HCT116 (cell line): ENCODE measurements at regions not wholly inside any gene's neighbourhood (a gene's known extent, or its start where the extent isn't known, plus 50 kb on each side); places are given as distances from the start of the nearest gene placed in this dataset.

Experiments used
- ATAC-seq: fragments of 200-7000 bp; cut with Tn5 transposase; 2 replicates; pipeline ENCODE4 v1.9.1; 2020; ENCODE audit warnings: mild to moderate bottlenecking, moderate library complexity
- BruUV-seq: library from RNA; stranded (reverse); fragments of 400-500 nt; replicated peaks from 2 replicates; lab custom pipeline; 2021; lab: Mats Ljungman, UMichigan
- CTCF ChIA-PET: fragments of 300-600 bp; sonication (Branson Sonifier 250); formaldehyde crosslinking; loops from one replicate; lab custom pipeline; 2021; ENCODE audit warnings: antibody characterized with exemption; lab: Charles Lee
- POLR2A ChIA-PET: fragments of 300-600, 350-600 bp; sonication (Branson Sonifier 250); formaldehyde crosslinking; loops from one replicate; lab custom pipeline; 2021; ENCODE audit warnings: antibody characterized with exemption; lab: Charles Lee
- RAD21 ChIA-PET, 2 experiments: fragments of 300-600 bp; sonication (Branson Sonifier 250); formaldehyde crosslinking; loops; one replicate each; lab custom pipeline; 2023; ENCODE audit warnings: low total read pairs in 2 of 2; ENCODE audit not compliant: uncharacterized antibody in 2 of 2, unreplicated experiment in 2 of 2, low non-redundant PET in 1 of 2; lab: Charles Lee
- DNase-seq: peaks from one replicate; pipeline ENCODE4 v3.0.0-alpha.2; 2010; ENCODE audit warnings: low read depth, low spot score
- H2AFZ ChIP-seq: fragments of 200-600 bp; shearing (Covaris generic), sonication (generic); 2 replicates; pipeline ENCODE4 v1.6.1; 2017; ENCODE audit warnings: low read depth, mixed run types, mixed read lengths, antibody characterized with exemption, low read length; ENCODE audit not compliant: poor library complexity, severe bottlenecking
- H3K27ac ChIP-seq: 2 replicates; pipeline ENCODE4 v1.5.1; 2012; ENCODE audit warnings: low read depth, low read length
- H3K27me3 ChIP-seq: fragments of 200-600 bp; sonication (generic); 2 replicates; pipeline ENCODE4 v1.6.1; 2016; ENCODE audit warnings: mixed run types, low read length, mixed read lengths; ENCODE audit not compliant: insufficient read depth
- H3K36me3 ChIP-seq, 2 experiments: fragments of 200-500 bp in 1 of 2; fragments of 200-600 bp in 1 of 2; sonication (Bioruptor generic) in 1 of 2; sonication (generic) in 1 of 2; 2 replicates each; pipeline versions ENCODE4 v1.5.1 to v1.6.1; 2014 to 2016; ENCODE audit warnings: low read length in 2 of 2, inconsistent platforms in 1 of 2, mixed read lengths in 1 of 2, mixed run types in 1 of 2; ENCODE audit not compliant: insufficient read depth in 2 of 2, control insufficient read depth in 1 of 2
- H3K4me1 ChIP-seq, 2 experiments: fragments of 200-600 bp in 1 of 2; sonication (generic) in 1 of 2; 2 replicates each; pipeline versions ENCODE4 v1.5.1 to v1.6.1; 2012 to 2017; ENCODE audit warnings: low read length in 2 of 2, inconsistent platforms in 1 of 2, mild to moderate bottlenecking in 1 of 2, mixed read lengths in 1 of 2, mixed run types in 1 of 2, moderate library complexity in 1 of 2; ENCODE audit not compliant: insufficient read depth in 2 of 2, control insufficient read depth in 1 of 2
- H3K4me2 ChIP-seq: fragments of 200-600 bp; sonication (generic); 2 replicates; pipeline ENCODE4 v1.6.1; 2017; ENCODE audit warnings: mixed run types, low read length, mixed read lengths
- H3K4me3 ChIP-seq, 2 experiments: fragments of 200-600 bp in 1 of 2; sonication (generic) in 1 of 2; replicated peaks in 1 of 2; 2 replicates each; pipeline ENCODE4 v1.5.1; 2011 to 2016; ENCODE audit warnings: low read length in 2 of 2, control low read depth in 1 of 2, low read depth in 1 of 2, mild to moderate bottlenecking in 1 of 2, mixed read lengths in 1 of 2, mixed run types in 1 of 2
- H3K79me2 ChIP-seq: fragments of 200-600 bp; sonication (generic); 2 replicates; pipeline ENCODE4 v1.6.1; 2017; ENCODE audit warnings: mild to moderate bottlenecking, mixed run types, low read length, moderate library complexity, mixed read lengths; ENCODE audit not compliant: insufficient read depth
- H3K9ac ChIP-seq: fragments of 200-600 bp; sonication (generic); 2 replicates; pipeline ENCODE4 v1.6.1; 2016; ENCODE audit warnings: low read length, mixed read lengths
- H3K9me2 ChIP-seq: fragments of 200-600 bp; sonication (generic), shearing (Covaris generic); 2 replicates; pipeline ENCODE4 v1.6.1; 2017; ENCODE audit warnings: mixed run types, mild to moderate bottlenecking, moderate library complexity; ENCODE audit not compliant: insufficient read depth
- H3K9me3 ChIP-seq, 2 experiments: fragments of 200-500 bp in 1 of 2; fragments of 200-600 bp in 1 of 2; sonication (Bioruptor generic) in 1 of 2; sonication (generic) in 1 of 2; 2 replicates each; pipeline ENCODE4 v1.6.1; 2014 to 2017; ENCODE audit warnings: low read length in 2 of 2, mixed read lengths in 2 of 2, inconsistent platforms in 1 of 2, low read depth in 1 of 2, mild to moderate bottlenecking in 1 of 2, mixed run types in 1 of 2, moderate library complexity in 1 of 2; ENCODE audit not compliant: control insufficient read depth in 1 of 2, insufficient read depth in 1 of 2
- H4K20me1 ChIP-seq: fragments of 200-600 bp; sonication (generic), shearing (Covaris generic); 2 replicates; pipeline ENCODE4 v1.6.1; 2017; ENCODE audit warnings: mixed run types, mild to moderate bottlenecking, moderate library complexity; ENCODE audit not compliant: insufficient read depth
- FOSL1 ChIP-seq: IDR thresholded peaks from 2 replicates; pipeline ENCODE4 v1.6.1; 2012; ENCODE audit warnings: low read depth
- RAD21 ChIP-seq: IDR thresholded peaks from 2 replicates; pipeline ENCODE4 v1.6.1; 2012; ENCODE audit warnings: low read depth, mild to moderate bottlenecking
- SRF ChIP-seq: IDR thresholded peaks from 2 replicates; pipeline ENCODE4 v1.6.1; 2012; ENCODE audit warnings: low read depth
- YY1 ChIP-seq: IDR thresholded peaks from 2 replicates; pipeline ENCODE4 v1.6.1; 2011; ENCODE audit warnings: low read length, low read depth, moderate library complexity, mild to moderate bottlenecking; ENCODE audit not compliant: insufficient replicate concordance; ENCODE audit errors: extremely low read depth
- ZBTB33 ChIP-seq: IDR thresholded peaks from 2 replicates; pipeline ENCODE4 v1.6.1; 2011; ENCODE audit warnings: mild to moderate bottlenecking, low read length, moderate library complexity; ENCODE audit not compliant: insufficient replicate concordance; ENCODE audit errors: extremely low read depth
- ZNF274 ChIP-seq: fragments of 200-500 bp; sonication (Bioruptor generic); IDR thresholded peaks from 2 replicates; pipeline ENCODE4 v1.6.1; 2014; ENCODE audit warnings: mild to moderate bottlenecking, low read depth, low read length, inconsistent platforms
- intact Hi-C: fragments of 100-400 bp; cut with micrococcal nuclease; formaldehyde crosslinking; loops from 2 replicates; pipeline ENCODE4 v1.10.0; 2022

- no peak for TF ChIP-seq ZBTB33
- TF ChIP-seq RAD21: no peak
- TF ChIP-seq SRF: no peak
- TF ChIP-seq FOSL1: no peak
- TF ChIP-seq YY1: no peak
Measured at GRCh38 chr1:31510853-31511789, 65.2 kb upstream of the TINAGL1 start (continued).

- Histone ChIP-seq H4K20me1 (no peaks in the 10 kb centered on the region), H3K36me3 (no peaks in the 10 kb centered on the region), H3K4me3 (no peak overlapping the region), H2AFZ (no peak overlapping the region), H3K9ac (no peak overlapping the region), H3K79me2 (no peaks in the 10 kb centered on the region), H3K27ac (no peak overlapping the region), H3K4me2 (no peak overlapping the region), H3K9me3 (no peaks in the 10 kb centered on the region), H3K9me2 (no peaks in the 10 kb centered on the region)
- POLR2A ChIA-PET: no interaction called here
- no peak for DNase-seq
- RAD21 ChIA-PET: no interaction called here
- BruUV-seq: no TSS peak
- TF ChIP-seq ZNF274: no peak
- TF ChIP-seq, all 23 proteins: peak for 0
- ATAC-seq: no peak
- H3K4me1 ChIP-seq: peaks cover 0 to 8% of the 10 kb centered on the region in 2 experiments; a peak in 1 of 4 replicates
- no peaks in the 10 kb centered on the region for H3K27me3 ChIP-seq
- CTCF ChIA-PET: no interaction called here
- intact Hi-C loops: no loop called here
Measured at GRCh38 chr1:31511848-31512615, 64.3 kb upstream of the TINAGL1 start.
